ENCODE measurements at regions not wholly inside any gene's neighbourhood (a gene's known extent, or its start where the extent isn't known, plus 50 kb on each side); places are given as distances from the start of the nearest gene placed in this dataset.

GRCh38 chr3:162437480-162437879 lies 940.9 kb downstream of the OTOL1 start:
- Mint-ChIP-seq H3K36me3 (ENCODE audit: low read depth) (no peaks in the 10 kb centered on the region), H3K27ac (no peak overlapping the region), H3K27me3 (no peaks in the 10 kb centered on the region), H3K4me3 (no peak overlapping the region), H3K9me3 (peaks cover 19% of the 10 kb centered on the region), H3K4me1 (no peaks in the 10 kb centered on the region)
- ATAC-seq (replicated peaks): no peak

GRCh38 chr3:162441716-162442115 lies 945.1 kb downstream of the OTOL1 start:
- H3K4me3 Mint-ChIP-seq: no peak overlapping the region
- no peaks in the 10 kb centered on the region for H3K36me3 Mint-ChIP-seq (ENCODE audit: low read depth)
- no peak overlapping the region for H3K27ac Mint-ChIP-seq
- no peaks in the 10 kb centered on the region for H3K4me1 Mint-ChIP-seq
- peaks cover 14% of the 10 kb centered on the region for H3K9me3 Mint-ChIP-seq
- H3K27me3 Mint-ChIP-seq: no peaks in the 10 kb centered on the region
- ATAC-seq (replicated peaks): no peak

GRCh38 chr3:162443376-162443775 lies 946.8 kb downstream of the OTOL1 start:
- no peaks in the 10 kb centered on the region for H3K4me1 Mint-ChIP-seq

GRCh38 chr3:162468791-162469190 lies 972.2 kb downstream of the OTOL1 start:
- no peak overlapping the region for H3K4me3 Mint-ChIP-seq
- H3K4me1 Mint-ChIP-seq: no peaks in the 10 kb centered on the region
- H3K27me3 Mint-ChIP-seq: no peaks in the 10 kb centered on the region
- no peak for ATAC-seq (replicated peaks)
- H3K36me3 Mint-ChIP-seq (ENCODE audit: low read depth): no peaks in the 10 kb centered on the region
- peaks cover 14% of the 10 kb centered on the region for H3K9me3 Mint-ChIP-seq
- no peak overlapping the region for H3K27ac Mint-ChIP-seq

More at GRCh38 chr3:162443376-162443775, 946.8 kb downstream of the OTOL1 start:
- no peaks in the 10 kb centered on the region for H3K27me3 Mint-ChIP-seq
- H3K27ac Mint-ChIP-seq: no peak overlapping the region
- no peak for ATAC-seq (replicated peaks)
- H3K4me3 Mint-ChIP-seq: no peak overlapping the region
- peaks cover 9% of the 10 kb centered on the region for H3K9me3 Mint-ChIP-seq
- no peaks in the 10 kb centered on the region for H3K36me3 Mint-ChIP-seq (ENCODE audit: low read depth)

- Mint-ChIP-seq H3K36me3 (ENCODE audit: low read depth) (no peaks in the 10 kb centered on the region), H3K9me3 (peaks cover 11% of the 10 kb centered on the region), H3K27me3 (no peaks in the 10 kb centered on the region), H3K4me1 (no peaks in the 10 kb centered on the region), H3K4me3 (no peak overlapping the region), H3K27ac (no peak overlapping the region)
- no peak for ATAC-seq (replicated peaks)
These were observed 990.5 kb downstream of the OTOL1 start for GRCh38 chr3:162487138-162487537.

- no peak overlapping the region for H3K27ac Mint-ChIP-seq
- H3K27me3 Mint-ChIP-seq: no peaks in the 10 kb centered on the region
- no peak overlapping the region for H3K4me3 Mint-ChIP-seq
- no peak for ATAC-seq (replicated peaks)
- H3K9me3 Mint-ChIP-seq: peaks cover 15% of the 10 kb centered on the region
- no peaks in the 10 kb centered on the region for H3K36me3 Mint-ChIP-seq (ENCODE audit: low read depth)
- no peaks in the 10 kb centered on the region for H3K4me1 Mint-ChIP-seq
These were observed 993.2 kb downstream of the OTOL1 start for GRCh38 chr3:162489853-162490252.

GRCh38 chr3:162491952-162492351 lies 995.3 kb downstream of the OTOL1 start:
- no peaks in the 10 kb centered on the region for H3K27me3 Mint-ChIP-seq
- no peak overlapping the region for H3K4me3 Mint-ChIP-seq
- H3K36me3 Mint-ChIP-seq (ENCODE audit: low read depth): no peaks in the 10 kb centered on the region
- H3K4me1 Mint-ChIP-seq: no peaks in the 10 kb centered on the region
- no peak for ATAC-seq (replicated peaks)
- no peak overlapping the region for H3K27ac Mint-ChIP-seq
- H3K9me3 Mint-ChIP-seq: peaks cover 17% of the 10 kb centered on the region

- Mint-ChIP-seq H3K4me1 (no peaks in the 10 kb centered on the region), H3K27me3 (no peaks in the 10 kb centered on the region), H3K4me3 (no peak overlapping the region), H3K36me3 (ENCODE audit: low read depth) (no peaks in the 10 kb centered on the region), H3K27ac (no peak overlapping the region), H3K9me3 (peaks cover 19% of the 10 kb centered on the region)
- ATAC-seq (replicated peaks): no peak
These were observed 996.0 kb downstream of the OTOL1 start for GRCh38 chr3:162492446-162493081.

- no peaks in the 10 kb centered on the region for H3K4me1 Mint-ChIP-seq
- peaks cover 21% of the 10 kb centered on the region for H3K9me3 Mint-ChIP-seq
- H3K27ac Mint-ChIP-seq: no peak overlapping the region
- H3K4me3 Mint-ChIP-seq: no peak overlapping the region
- no peaks in the 10 kb centered on the region for H3K36me3 Mint-ChIP-seq (ENCODE audit: low read depth)
- H3K27me3 Mint-ChIP-seq: no peaks in the 10 kb centered on the region
- no peak for ATAC-seq (replicated peaks)
These were observed 1002.0 kb downstream of the OTOL1 start for GRCh38 chr3:162498626-162499025.

GRCh38 chr3:162507397-162507796 lies 1010.8 kb downstream of the OTOL1 start:
- Mint-ChIP-seq H3K9me3 (peaks cover 14% of the 10 kb centered on the region), H3K4me1 (no peaks in the 10 kb centered on the region), H3K36me3 (ENCODE audit: low read depth) (no peaks in the 10 kb centered on the region), H3K27ac (no peak overlapping the region), H3K27me3 (no peaks in the 10 kb centered on the region), H3K4me3 (no peak overlapping the region)
- ATAC-seq (replicated peaks): no peak

- H3K9me3 Mint-ChIP-seq: peaks cover 24% of the 10 kb centered on the region
- no peak overlapping the region for H3K27ac Mint-ChIP-seq
- no peak for ATAC-seq (replicated peaks)
- H3K36me3 Mint-ChIP-seq (ENCODE audit: low read depth): no peaks in the 10 kb centered on the region
- no peak overlapping the region for H3K4me3 Mint-ChIP-seq
- H3K27me3 Mint-ChIP-seq: no peaks in the 10 kb centered on the region
- no peaks in the 10 kb centered on the region for H3K4me1 Mint-ChIP-seq
These were observed 1015.9 kb downstream of the OTOL1 start for GRCh38 chr3:162512488-162512887.

- Mint-ChIP-seq H3K4me1 (no peaks in the 10 kb centered on the region), H3K9me3 (peaks cover 25% of the 10 kb centered on the region), H3K4me3 (no peak overlapping the region), H3K27me3 (no peaks in the 10 kb centered on the region), H3K36me3 (ENCODE audit: low read depth) (no peaks in the 10 kb centered on the region), H3K27ac (no peak overlapping the region)
- no peak for ATAC-seq (replicated peaks)
These were observed 1020.5 kb downstream of the OTOL1 start for GRCh38 chr3:162517110-162517509.

- no peak for ATAC-seq (replicated peaks)
- H3K9me3 Mint-ChIP-seq: peaks cover 9% of the 10 kb centered on the region
- no peaks in the 10 kb centered on the region for H3K4me1 Mint-ChIP-seq
- H3K36me3 Mint-ChIP-seq (ENCODE audit: low read depth): no peaks in the 10 kb centered on the region
- no peak overlapping the region for H3K27ac Mint-ChIP-seq
- H3K27me3 Mint-ChIP-seq: no peaks in the 10 kb centered on the region
- no peak overlapping the region for H3K4me3 Mint-ChIP-seq
These were observed 1025.1 kb downstream of the OTOL1 start for GRCh38 chr3:162521669-162522068.

GRCh38 chr3:162525066-162525742 lies 1028.6 kb downstream of the OTOL1 start:
- Mint-ChIP-seq H3K27me3 (no peaks in the 10 kb centered on the region), H3K36me3 (ENCODE audit: low read depth) (no peaks in the 10 kb centered on the region), H3K4me1 (no peaks in the 10 kb centered on the region), H3K9me3 (peaks cover 4% of the 10 kb centered on the region), H3K4me3 (no peak overlapping the region), H3K27ac (no peak overlapping the region)
- ATAC-seq (replicated peaks): no peak

- no peak for ATAC-seq (replicated peaks)
- Mint-ChIP-seq H3K36me3 (ENCODE audit: low read depth) (no peaks in the 10 kb centered on the region), H3K4me3 (no peak overlapping the region), H3K9me3 (peaks cover 4% of the 10 kb centered on the region), H3K27ac (no peak overlapping the region), H3K27me3 (no peaks in the 10 kb centered on the region), H3K4me1 (no peaks in the 10 kb centered on the region)
These were observed 1029.2 kb downstream of the OTOL1 start for GRCh38 chr3:162525771-162526170.

All from activated T-helper 17 cell treated with anti-CD3 and anti-CD28 coated beads, Interleukin-2, amount 50 U/mL, for 72 hours (primary cell).